ENCODE measurements at regions not wholly inside any gene's neighbourhood (a gene's known extent, or its start where the extent isn't known, plus 50 kb on each side); places are given as distances from the start of the nearest gene placed in this dataset.

- TF ChIP-seq POLR2AphosphoS5 (IDR thresholded peaks at IDR 0.05) (no peak), POLR2A (IDR thresholded peaks at IDR 0.05) (no peak), CTCF (IDR thresholded peaks at IDR 0.05) (no peak)
Measured at GRCh38 chr3:177294221-177294620, 96.9 kb upstream of the TBL1XR1 start.

Measured in breast epithelium (tissue), 3 donors.